ENCODE measurements at regions not wholly inside any gene's neighbourhood (a gene's known extent, or its start where the extent isn't known, plus 50 kb on each side); places are given as distances from the start of the nearest gene placed in this dataset.

GRCh38 chr15:61309617-61310016 is 80.5 kb upstream of the RORA start:
- Mint-ChIP-seq H3K27ac (no peak overlapping the region), H3K36me3 (no peaks in the 10 kb centered on the region), H3K9me3 (no peaks in the 10 kb centered on the region), H3K27me3 (ENCODE audit: low read depth) (peaks cover 3% of the 10 kb centered on the region; the same call in 1 of the 2 replicates), H3K4me1 (no peaks in the 10 kb centered on the region), H3K4me3 (no peak overlapping the region)
- ChIA-PET POLR2A (no interaction called here), CTCF (no interaction called here)
- DNase-seq (ENCODE audit: low spot score), result no peak
- TF ChIP-seq MLX (CRISPR knock-in tag; IDR thresholded peaks at IDR 0.05) (no peak), OVOL2 (CRISPR knock-in tag; IDR thresholded peaks at IDR 0.05; ENCODE audit: borderline replicate concordance) (no peak), SP1 (CRISPR knock-in tag; conservative IDR thresholded peaks at IDR 0.05) (no peak), IRF1 (CRISPR knock-in tag; IDR thresholded peaks at IDR 0.05) (no peak), KAT7 (CRISPR knock-in tag; IDR thresholded peaks at IDR 0.05; ENCODE audit: borderline replicate concordance) (no peak), ARID4B (CRISPR knock-in tag; IDR thresholded peaks at IDR 0.05; ENCODE audit: borderline replicate concordance) (no peak), ZNF281 (CRISPR knock-in tag; IDR thresholded peaks at IDR 0.05) (no peak), CREB1 (CRISPR knock-in tag; IDR thresholded peaks at IDR 0.05) (no peak), TP53 (CRISPR knock-in tag; IDR thresholded peaks at IDR 0.05) (no peak), ATF2 (CRISPR knock-in tag; IDR thresholded peaks at IDR 0.05; ENCODE audit: borderline replicate concordance, low read depth) (no peak), HMGA2 (CRISPR knock-in tag; IDR thresholded peaks at IDR 0.05) (no peak), PRDM15 (CRISPR knock-in tag; IDR thresholded peaks at IDR 0.05) (no peak), CBFB (CRISPR knock-in tag; IDR thresholded peaks at IDR 0.05; ENCODE audit: low read depth) (no peak), MYBL2 (CRISPR knock-in tag; IDR thresholded peaks at IDR 0.05) (no peak), GRHL2 (CRISPR knock-in tag; IDR thresholded peaks at IDR 0.05; ENCODE audit: insufficient replicate concordance, severe bottlenecking) (no peak), ATF6 (CRISPR knock-in tag; IDR thresholded peaks at IDR 0.05) (no peak)
- ATAC-seq, result no peak

Data from WTC11 (cell line).